ENCODE measurements at regions not wholly inside any gene's neighbourhood (a gene's known extent, or its start where the extent isn't known, plus 50 kb on each side); places are given as distances from the start of the nearest gene placed in this dataset.

- TF ChIP-seq POLR2AphosphoS5 (IDR thresholded peaks at IDR 0.05) (no peak), EP300 (IDR thresholded peaks at IDR 0.05) (no peak), CTCF (IDR thresholded peaks at IDR 0.05) (no peak)
Observed at GRCh38 chr7:13069841-13070240, 382.4 kb downstream of the ARL4A start.

Measured in stomach (tissue), 4 donors.